GM12873 (cell line): ENCODE measurements at regions not wholly inside any gene's neighbourhood (a gene's known extent, or its start where the extent isn't known, plus 50 kb on each side); places are given as distances from the start of the nearest gene placed in this dataset.

Experiments
- TF ChIP-seq, protein P1 (sequence below): IDR thresholded peaks from 2 replicates; pipeline ENCODE4 v1.5.1; 2012; ENCODE audit warnings: low read depth, mild to moderate bottlenecking, moderate library complexity, low read length, control low read depth; ENCODE audit not compliant: insufficient read depth; ENCODE audit errors: missing control alignments

- TF ChIP-seq, protein P1, sequence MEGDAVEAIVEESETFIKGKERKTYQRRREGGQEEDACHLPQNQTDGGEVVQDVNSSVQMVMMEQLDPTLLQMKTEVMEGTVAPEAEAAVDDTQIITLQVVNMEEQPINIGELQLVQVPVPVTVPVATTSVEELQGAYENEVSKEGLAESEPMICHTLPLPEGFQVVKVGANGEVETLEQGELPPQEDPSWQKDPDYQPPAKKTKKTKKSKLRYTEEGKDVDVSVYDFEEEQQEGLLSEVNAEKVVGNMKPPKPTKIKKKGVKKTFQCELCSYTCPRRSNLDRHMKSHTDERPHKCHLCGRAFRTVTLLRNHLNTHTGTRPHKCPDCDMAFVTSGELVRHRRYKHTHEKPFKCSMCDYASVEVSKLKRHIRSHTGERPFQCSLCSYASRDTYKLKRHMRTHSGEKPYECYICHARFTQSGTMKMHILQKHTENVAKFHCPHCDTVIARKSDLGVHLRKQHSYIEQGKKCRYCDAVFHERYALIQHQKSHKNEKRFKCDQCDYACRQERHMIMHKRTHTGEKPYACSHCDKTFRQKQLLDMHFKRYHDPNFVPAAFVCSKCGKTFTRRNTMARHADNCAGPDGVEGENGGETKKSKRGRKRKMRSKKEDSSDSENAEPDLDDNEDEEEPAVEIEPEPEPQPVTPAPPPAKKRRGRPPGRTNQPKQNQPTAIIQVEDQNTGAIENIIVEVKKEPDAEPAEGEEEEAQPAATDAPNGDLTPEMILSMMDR = no peak
Measured at GRCh38 chr17:71157297-71157696, 963.5 kb upstream of the SOX9 start.

DNA sequence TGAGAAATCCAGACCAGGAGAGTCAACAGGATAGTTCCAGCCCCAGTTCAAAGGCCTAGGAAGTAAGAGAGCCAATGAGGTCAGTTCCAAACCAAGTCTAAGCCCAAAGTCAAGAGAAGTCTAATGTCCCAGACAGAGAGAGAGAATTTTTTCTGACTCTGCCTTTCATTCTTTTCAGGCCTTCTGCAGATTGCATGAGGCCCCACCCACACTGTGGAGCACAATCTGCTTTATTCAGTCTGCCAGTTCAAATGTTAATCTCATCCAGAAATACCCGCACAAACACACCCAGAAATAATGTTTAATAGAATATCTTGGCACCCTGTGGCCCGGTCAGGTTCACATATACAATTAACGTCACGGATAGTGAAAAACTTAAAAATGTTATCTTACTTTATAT, 962.4 kb upstream of the SOX9 start:
- TF ChIP-seq, protein P1 = no peak

GRCh38 chr17:71163121-71163812, 957.6 kb upstream of the SOX9 start:
- TF ChIP-seq, protein P1 = no peak

GRCh38 chr17:71163813-71164122, 957.1 kb upstream of the SOX9 start:
- TF ChIP-seq, protein P1 = no peak

- TF ChIP-seq, protein P1 = no peak
Measured at GRCh38 chr17:71164561-71164960, 956.3 kb upstream of the SOX9 start.

DNA sequence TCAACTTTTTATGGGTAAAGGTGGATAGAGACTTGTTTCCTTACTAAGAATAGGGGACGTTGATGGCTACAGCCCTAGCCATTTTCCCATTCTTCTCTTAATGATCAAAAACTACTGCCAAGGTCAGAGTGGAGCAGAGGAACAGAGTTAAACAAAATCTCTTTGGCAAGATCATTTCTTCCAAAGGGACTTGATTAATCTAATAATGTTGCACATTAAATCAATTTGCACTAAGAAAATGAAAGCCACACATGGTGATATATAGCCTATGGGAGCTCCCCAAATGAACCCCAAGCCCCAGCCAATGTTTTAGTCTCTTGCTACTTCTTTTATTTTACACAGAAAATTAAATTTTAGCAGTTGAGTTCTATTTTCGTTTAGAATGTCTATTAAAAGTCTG, 954.5 kb upstream of the SOX9 start:
- TF ChIP-seq, protein P1 = no peak

DNA sequence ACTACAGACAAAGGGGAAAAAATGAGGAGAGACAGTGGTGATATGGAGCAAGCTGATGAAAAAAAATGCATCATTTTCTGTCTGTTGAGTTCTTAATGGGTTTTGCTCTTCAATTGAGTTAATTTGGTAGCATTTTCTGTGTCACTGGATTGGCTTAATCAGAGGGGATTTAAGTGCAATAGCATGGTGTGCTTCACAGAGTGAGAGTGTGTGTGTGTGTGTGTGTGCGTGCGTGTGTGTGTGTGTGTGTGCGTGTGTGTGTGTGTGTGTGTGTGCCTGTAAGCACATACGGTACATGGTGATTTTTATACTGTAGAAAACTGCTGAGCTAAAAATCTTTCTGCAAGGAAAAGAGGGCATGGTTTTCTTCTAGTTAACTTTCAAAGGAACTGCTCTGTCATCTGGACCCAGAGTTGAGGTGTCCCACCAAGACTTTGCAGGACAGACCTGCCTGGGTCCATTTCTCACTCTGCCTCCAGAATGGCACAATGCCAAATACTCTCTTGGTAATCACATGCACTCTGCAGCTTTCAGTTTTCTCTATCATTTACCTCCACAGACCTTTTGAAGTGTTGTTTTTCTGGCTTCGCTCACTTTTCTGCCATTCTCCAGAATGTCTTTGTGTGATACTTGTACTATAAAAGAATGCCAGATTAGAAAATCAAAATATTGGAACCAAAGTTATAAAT, 952.6 kb upstream of the SOX9 start:
- TF ChIP-seq, protein P1 = no peak
